Epithelial cell of proximal tubule (primary cell): ENCODE measurements at regions not wholly inside any gene's neighbourhood (a gene's known extent, or its start where the extent isn't known, plus 50 kb on each side); places are given as distances from the start of the nearest gene placed in this dataset.

Source experiments
- DNase-seq: peaks from one replicate; pipeline ENCODE4 v3.0.0-alpha.2; 2011; ENCODE audit warnings: low read depth
- H3K4me3 ChIP-seq: 2 replicates; pipeline ENCODE4 v1.5.1; 2011; ENCODE audit warnings: low read depth, mild to moderate bottlenecking, low read length
- CTCF ChIP-seq: conservative IDR thresholded peaks from 2 replicates; pipeline ENCODE4 v1.5.1; 2012; ENCODE audit warnings: low read depth, mild to moderate bottlenecking, low read length

DNA sequence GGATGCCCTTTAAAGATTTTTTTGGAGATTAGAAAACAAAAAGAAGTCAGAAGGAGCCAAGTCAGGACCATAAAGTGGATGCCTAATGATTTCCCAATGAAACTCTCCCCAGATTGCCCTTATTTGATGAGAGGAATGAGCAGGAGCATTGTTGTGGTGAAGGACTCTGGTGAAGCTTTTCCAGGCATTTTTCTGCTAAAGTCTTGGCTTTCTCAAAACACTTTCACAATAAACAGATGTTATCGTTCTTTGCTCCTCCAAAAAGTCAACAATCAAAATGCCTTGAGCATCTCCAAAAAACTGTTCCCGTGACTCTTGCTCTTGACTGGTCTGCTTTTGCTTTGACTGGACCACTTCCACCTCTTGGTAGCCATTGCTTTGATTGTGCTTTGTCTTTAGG lies 121.8 kb downstream of the CAAP1 start:
- H3K4me3 ChIP-seq = no peak overlapping the region
- DNase-seq = no peak
- TF ChIP-seq CTCF = no peak

- TF ChIP-seq CTCF = no peak
- no peak overlapping the region for H3K4me3 ChIP-seq
- DNase-seq = no peak
Measured at GRCh38 chr9:26768145-26768544, 124.5 kb downstream of the CAAP1 start.

- no peak overlapping the region for H3K4me3 ChIP-seq
- TF ChIP-seq CTCF = no peak
- DNase-seq = no peak
Measured at GRCh38 chr9:26760675-26761074, 131.9 kb downstream of the CAAP1 start.

GRCh38 chr9:26758655-26759054 lies 133.9 kb downstream of the CAAP1 start:
- no peak for DNase-seq
- no peak overlapping the region for H3K4me3 ChIP-seq
- TF ChIP-seq CTCF = no peak

DNA sequence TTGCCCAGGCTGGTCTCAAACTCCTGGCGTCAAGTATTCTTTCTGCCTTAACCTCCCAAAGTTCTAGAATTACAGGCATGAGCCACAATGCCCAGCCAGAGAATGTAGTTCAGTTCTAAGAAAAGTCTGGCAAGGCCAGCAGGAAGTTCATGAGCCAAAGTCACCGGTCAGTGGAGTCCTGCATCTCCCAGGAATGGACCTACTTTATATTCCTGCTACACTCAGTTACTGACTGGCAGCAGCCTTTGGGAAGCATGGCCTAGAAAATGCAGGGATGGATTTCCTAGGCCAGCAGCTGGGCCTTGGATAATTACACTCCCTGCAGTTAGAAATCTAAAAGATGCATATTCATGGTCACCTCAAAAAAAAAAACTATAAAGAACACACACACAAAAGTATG lies 135.7 kb downstream of the CAAP1 start:
- no peak for TF ChIP-seq CTCF
- no peak overlapping the region for H3K4me3 ChIP-seq
- DNase-seq = no peak

DNA sequence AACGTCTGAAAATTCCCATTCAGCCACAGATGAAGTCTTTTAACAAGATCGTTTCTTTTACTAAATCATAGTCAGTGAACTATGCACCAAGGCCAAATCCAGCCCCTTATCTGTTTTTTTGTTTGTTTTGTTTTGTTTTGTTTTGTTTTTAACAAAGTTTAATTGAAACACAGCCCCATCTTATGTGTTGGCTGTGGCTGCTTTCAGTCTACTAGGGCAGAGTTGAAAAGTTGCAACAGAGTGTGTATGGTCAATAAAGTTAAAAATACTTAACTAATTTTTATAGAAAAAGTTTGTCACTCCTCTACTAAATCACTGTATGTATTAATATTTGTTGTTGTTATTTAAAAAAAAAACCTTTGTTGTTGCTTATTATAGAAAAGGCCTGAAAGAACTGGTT lies 137.1 kb downstream of the CAAP1 start:
- TF ChIP-seq CTCF = no peak
- DNase-seq = no peak
- H3K4me3 ChIP-seq = no peak overlapping the region

GRCh38 chr9:26754509-26755164 lies 138.0 kb downstream of the CAAP1 start:
- TF ChIP-seq CTCF = no peak
- H3K4me3 ChIP-seq = no peak overlapping the region
- no peak for DNase-seq
